Tibial nerve (tissue), 3 donors: ENCODE measurements at regions not wholly inside any gene's neighbourhood (a gene's known extent, or its start where the extent isn't known, plus 50 kb on each side); places are given as distances from the start of the nearest gene placed in this dataset.

Source experiments
- POLR2A ChIP-seq, 2 donors: fragments of 450-650 bp; IDR thresholded peaks; one replicate each; pipeline ENCODE4 v1.6.1; 2017; ENCODE audit warnings: antibody characterized with exemption in 2 of 2, mild to moderate bottlenecking in 2 of 2, moderate library complexity in 2 of 2
- TF ChIP-seq, protein P1 (sequence below), 5 experiments: fragments of 200-600 bp in 3 of 5; fragments of 450-650 bp in 2 of 5; sonication (generic) in 3 of 5; IDR thresholded peaks; one replicate each; pipeline ENCODE4 v1.5.1; 2016 to 2019; ENCODE audit warnings: antibody characterized with exemption in 5 of 5, mild to moderate bottlenecking in 3 of 5, moderate library complexity in 2 of 5

DNA sequence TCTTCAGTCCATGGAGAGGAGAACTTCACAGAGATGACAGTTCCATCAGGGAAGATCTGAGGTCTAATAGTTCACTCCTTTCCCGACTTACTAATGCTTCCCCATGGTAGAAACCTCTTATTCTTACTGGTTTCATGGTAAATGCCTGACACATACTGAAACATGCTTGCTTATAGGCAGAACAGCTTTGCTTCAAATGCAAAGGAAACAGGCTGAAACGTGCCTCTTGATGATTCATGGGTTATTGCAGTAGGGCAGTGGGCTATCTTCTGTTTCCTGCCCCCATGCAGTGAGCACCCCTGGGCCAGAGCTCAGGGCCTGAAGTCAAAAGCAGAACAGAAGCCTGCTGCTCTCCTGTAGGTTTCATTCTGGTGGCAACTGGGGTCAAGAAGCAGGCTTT is 223.5 kb downstream of the RDH14 start:
- TF ChIP-seq, protein P1, sequence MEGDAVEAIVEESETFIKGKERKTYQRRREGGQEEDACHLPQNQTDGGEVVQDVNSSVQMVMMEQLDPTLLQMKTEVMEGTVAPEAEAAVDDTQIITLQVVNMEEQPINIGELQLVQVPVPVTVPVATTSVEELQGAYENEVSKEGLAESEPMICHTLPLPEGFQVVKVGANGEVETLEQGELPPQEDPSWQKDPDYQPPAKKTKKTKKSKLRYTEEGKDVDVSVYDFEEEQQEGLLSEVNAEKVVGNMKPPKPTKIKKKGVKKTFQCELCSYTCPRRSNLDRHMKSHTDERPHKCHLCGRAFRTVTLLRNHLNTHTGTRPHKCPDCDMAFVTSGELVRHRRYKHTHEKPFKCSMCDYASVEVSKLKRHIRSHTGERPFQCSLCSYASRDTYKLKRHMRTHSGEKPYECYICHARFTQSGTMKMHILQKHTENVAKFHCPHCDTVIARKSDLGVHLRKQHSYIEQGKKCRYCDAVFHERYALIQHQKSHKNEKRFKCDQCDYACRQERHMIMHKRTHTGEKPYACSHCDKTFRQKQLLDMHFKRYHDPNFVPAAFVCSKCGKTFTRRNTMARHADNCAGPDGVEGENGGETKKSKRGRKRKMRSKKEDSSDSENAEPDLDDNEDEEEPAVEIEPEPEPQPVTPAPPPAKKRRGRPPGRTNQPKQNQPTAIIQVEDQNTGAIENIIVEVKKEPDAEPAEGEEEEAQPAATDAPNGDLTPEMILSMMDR (IDR thresholded peaks at IDR 0.05), result no peak
- TF ChIP-seq POLR2A (IDR thresholded peaks at IDR 0.05), result no peak
